ENCODE measurements at regions not wholly inside any gene's neighbourhood (a gene's known extent, or its start where the extent isn't known, plus 50 kb on each side); places are given as distances from the start of the nearest gene placed in this dataset.

- intact Hi-C loops (cut with micrococcal nuclease), result no loop called here
- H3K4me2 ChIP-seq (ENCODE audit: insufficient read depth, low read length), result no peak overlapping the region
- H2AFZ ChIP-seq (ENCODE audit: low read depth, low read length), result no peak overlapping the region
- DNase-seq (ENCODE audit: low read depth, low spot score) (no peak), FAIRE-seq (no peak)
- ChIA-PET POLR2A (no interaction called here), CTCF (no interaction called here)
- no peak overlapping the region for H3K9ac ChIP-seq (replicated peaks; ENCODE audit: extremely low read depth, insufficient read depth, low read length)
- no peaks in the 10 kb centered on the region for H3K79me2 ChIP-seq (ENCODE audit: control insufficient read depth, insufficient read depth, low read length)
- dilution Hi-C loops (cut with MboI; ENCODE audit: extremely low pct_ligation_motif_present, low sequenced_read_pairs), result no loop called here
- no peak overlapping the region for H3K4me3 ChIP-seq (replicated peaks in 1 of 3; ENCODE audit: insufficient read depth in 1 of 3, low read depth in 1 of 3, low read length in 3 of 3)
- TF ChIP-seq POLR2A (IDR thresholded peaks at IDR 0.05; ENCODE audit: low read depth, low read length) (no peak), FOS (IDR thresholded peaks at IDR 0.05; ENCODE audit: borderline replicate concordance, insufficient read depth, low read length) (no peak), POLR2AphosphoS5 (IDR thresholded peaks at IDR 0.05; ENCODE audit: insufficient read depth, low read depth, low read length) (no peak), GATA2 (IDR thresholded peaks at IDR 0.05; ENCODE audit: insufficient read depth, insufficient read length, low read depth, low read length) (no peak), MYC (IDR thresholded peaks at IDR 0.05; ENCODE audit: low read depth, low read length) (no peak), JUN (IDR thresholded peaks at IDR 0.05; ENCODE audit: borderline replicate concordance, insufficient read depth, insufficient read length, low read depth) (no peak)
- TF ChIP-seq, protein P1, sequence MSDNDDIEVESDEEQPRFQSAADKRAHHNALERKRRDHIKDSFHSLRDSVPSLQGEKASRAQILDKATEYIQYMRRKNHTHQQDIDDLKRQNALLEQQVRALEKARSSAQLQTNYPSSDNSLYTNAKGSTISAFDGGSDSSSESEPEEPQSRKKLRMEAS (IDR thresholded peaks at IDR 0.05; ENCODE audit: insufficient read depth, insufficient read length), result no peak
- no peak overlapping the region for H3K27ac ChIP-seq (ENCODE audit: insufficient read depth, low read depth, low read length)
- no peaks in the 10 kb centered on the region for H3K27me3 ChIP-seq (ENCODE audit: control insufficient read depth in 2 of 2, insufficient read depth in 2 of 2, low read length in 2 of 2)
- no peaks in the 10 kb centered on the region for H3K9me1 ChIP-seq (replicated peaks; ENCODE audit: control insufficient read depth, extremely low read depth, insufficient read depth, low read length)
- H3K36me3 ChIP-seq (ENCODE audit: control insufficient read depth in 2 of 2, extremely low read depth in 1 of 2, insufficient read depth in 2 of 2, low read length in 2 of 2), result no peaks in the 10 kb centered on the region
- H3K9me3 ChIP-seq (replicated peaks; ENCODE audit: control insufficient read depth, insufficient read depth, low read length), result no peaks in the 10 kb centered on the region
- BruUV-seq (replicated peaks), result no TSS peak
- H3K4me1 ChIP-seq (ENCODE audit: control insufficient read depth, extremely low read depth, insufficient read depth, low read length), result no peaks in the 10 kb centered on the region
- H4K20me1 ChIP-seq (replicated peaks; ENCODE audit: control insufficient read depth, extremely low read depth, insufficient read depth, low read length), result no peaks in the 10 kb centered on the region
Observed at GRCh38 chr9:88681434-88681833, 146.5 kb downstream of the NXNL2 start.

DNA sequence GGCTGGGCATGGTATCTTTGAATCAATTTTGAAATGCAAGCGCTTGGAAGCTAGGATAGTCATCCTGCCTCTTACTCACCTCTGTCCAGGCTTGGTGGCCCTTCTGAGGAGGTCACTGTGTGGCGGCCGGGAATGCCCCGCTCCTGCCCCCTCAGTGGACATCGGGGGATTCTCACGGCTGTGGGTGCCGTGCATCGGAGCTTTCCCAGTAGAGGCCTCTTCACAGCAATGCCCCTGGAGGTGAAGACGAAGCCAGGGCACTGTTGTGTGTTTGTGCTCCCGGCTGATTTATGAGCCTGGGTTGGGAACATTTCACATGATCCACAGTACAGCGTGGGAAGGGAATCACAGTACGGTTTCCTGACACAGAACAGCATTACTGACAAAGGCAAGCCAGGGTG is 147.5 kb downstream of the NXNL2 start:
- no peak overlapping the region for H3K4me2 ChIP-seq (ENCODE audit: insufficient read depth, low read length)
- H3K9ac ChIP-seq (replicated peaks; ENCODE audit: extremely low read depth, insufficient read depth, low read length), result no peak overlapping the region
- TF ChIP-seq EZH2 (IDR thresholded peaks at IDR 0.05; ENCODE audit: borderline replicate concordance, low read depth, low read length, severe bottlenecking) (no peak), FOS (IDR thresholded peaks at IDR 0.05; ENCODE audit: borderline replicate concordance, insufficient read depth, low read length) (no peak), GATA2 (IDR thresholded peaks at IDR 0.05; ENCODE audit: insufficient read depth, insufficient read length, low read depth, low read length) (no peak), POLR2AphosphoS5 (IDR thresholded peaks at IDR 0.05; ENCODE audit: insufficient read depth, low read depth, low read length) (no peak), JUN (IDR thresholded peaks at IDR 0.05; ENCODE audit: borderline replicate concordance, insufficient read depth, insufficient read length, low read depth) (no peak), MYC (IDR thresholded peaks at IDR 0.05; ENCODE audit: low read depth, low read length) (no peak), POLR2A (IDR thresholded peaks at IDR 0.05; ENCODE audit: low read depth, low read length) (no peak)
- TF ChIP-seq, protein P2, sequence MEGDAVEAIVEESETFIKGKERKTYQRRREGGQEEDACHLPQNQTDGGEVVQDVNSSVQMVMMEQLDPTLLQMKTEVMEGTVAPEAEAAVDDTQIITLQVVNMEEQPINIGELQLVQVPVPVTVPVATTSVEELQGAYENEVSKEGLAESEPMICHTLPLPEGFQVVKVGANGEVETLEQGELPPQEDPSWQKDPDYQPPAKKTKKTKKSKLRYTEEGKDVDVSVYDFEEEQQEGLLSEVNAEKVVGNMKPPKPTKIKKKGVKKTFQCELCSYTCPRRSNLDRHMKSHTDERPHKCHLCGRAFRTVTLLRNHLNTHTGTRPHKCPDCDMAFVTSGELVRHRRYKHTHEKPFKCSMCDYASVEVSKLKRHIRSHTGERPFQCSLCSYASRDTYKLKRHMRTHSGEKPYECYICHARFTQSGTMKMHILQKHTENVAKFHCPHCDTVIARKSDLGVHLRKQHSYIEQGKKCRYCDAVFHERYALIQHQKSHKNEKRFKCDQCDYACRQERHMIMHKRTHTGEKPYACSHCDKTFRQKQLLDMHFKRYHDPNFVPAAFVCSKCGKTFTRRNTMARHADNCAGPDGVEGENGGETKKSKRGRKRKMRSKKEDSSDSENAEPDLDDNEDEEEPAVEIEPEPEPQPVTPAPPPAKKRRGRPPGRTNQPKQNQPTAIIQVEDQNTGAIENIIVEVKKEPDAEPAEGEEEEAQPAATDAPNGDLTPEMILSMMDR (IDR thresholded peaks at IDR 0.05; ENCODE audit: extremely low read depth in 1 of 2, insufficient read depth in 1 of 2, low read depth in 1 of 2, low read length in 2 of 2), result no peak
- TF ChIP-seq, protein P1 (IDR thresholded peaks at IDR 0.05; ENCODE audit: insufficient read depth, insufficient read length), result no peak
- H2AFZ ChIP-seq (ENCODE audit: low read depth, low read length), result no peak overlapping the region
- H3K27me3 ChIP-seq (ENCODE audit: control insufficient read depth in 2 of 2, insufficient read depth in 2 of 2, low read length in 2 of 2), result no peaks in the 10 kb centered on the region
- H4K20me1 ChIP-seq (replicated peaks; ENCODE audit: control insufficient read depth, extremely low read depth, insufficient read depth, low read length), result no peaks in the 10 kb centered on the region
- H3K36me3 ChIP-seq (ENCODE audit: control insufficient read depth in 2 of 2, extremely low read depth in 1 of 2, insufficient read depth in 2 of 2, low read length in 2 of 2), result no peaks in the 10 kb centered on the region
- intact Hi-C loops (cut with micrococcal nuclease), result no loop called here
- BruUV-seq (replicated peaks), result no TSS peak
- CTCF ChIA-PET, result no interaction called here
- FAIRE-seq (no peak), DNase-seq (ENCODE audit: low read depth, low spot score) (no peak)
- no peaks in the 10 kb centered on the region for H3K9me3 ChIP-seq (replicated peaks; ENCODE audit: control insufficient read depth, insufficient read depth, low read length)
- dilution Hi-C loops (cut with MboI; ENCODE audit: extremely low pct_ligation_motif_present, low sequenced_read_pairs), result no loop called here
- H3K9me1 ChIP-seq (replicated peaks; ENCODE audit: control insufficient read depth, extremely low read depth, insufficient read depth, low read length), result no peaks in the 10 kb centered on the region
- no peaks in the 10 kb centered on the region for H3K79me2 ChIP-seq (ENCODE audit: control insufficient read depth, insufficient read depth, low read length)
- H3K4me3 ChIP-seq (replicated peaks in 1 of 3; ENCODE audit: insufficient read depth in 1 of 3, low read depth in 1 of 3, low read length in 3 of 3), result no peak overlapping the region
- H3K4me1 ChIP-seq (ENCODE audit: control insufficient read depth, extremely low read depth, insufficient read depth, low read length), result no peaks in the 10 kb centered on the region
- H3K27ac ChIP-seq (ENCODE audit: insufficient read depth, low read depth, low read length), result no peak overlapping the region
- POLR2A ChIA-PET, result no interaction called here

Data from endothelial cell of umbilical vein (primary cell).